Hepatocyte (in vitro differentiated cells): ENCODE measurements at regions not wholly inside any gene's neighbourhood (a gene's known extent, or its start where the extent isn't known, plus 50 kb on each side); places are given as distances from the start of the nearest gene placed in this dataset.

Source experiments
- DNase-seq: peaks from one replicate; pipeline ENCODE4 v3.0.0-alpha.2; 2016; ENCODE audit warnings: low spot score
- H2AFZ ChIP-seq: fragments of 200-600 bp; sonication (generic); 2 replicates; pipeline ENCODE4 v1.6.0; 2016; ENCODE audit warnings: antibody characterized with exemption, mild to moderate bottlenecking
- H3K27ac ChIP-seq: fragments of 200-600 bp; sonication (generic); 2 replicates; pipeline ENCODE4 v1.5.1; 2016; ENCODE audit warnings: mild to moderate bottlenecking
- H3K27me3 ChIP-seq: fragments of 200-600 bp; sonication (generic); 2 replicates; pipeline ENCODE4 v1.6.1; 2016
- H3K36me3 ChIP-seq: fragments of 200-600 bp; sonication (generic); replicated peaks from 2 replicates; pipeline ENCODE4 v1.5.1; 2016; ENCODE audit warnings: low read depth; ENCODE audit not compliant: insufficient read depth
- H3K4me1 ChIP-seq: fragments of 200-600 bp; sonication (generic); 2 replicates; pipeline ENCODE4 v1.5.1; 2016; ENCODE audit warnings: mild to moderate bottlenecking, moderate library complexity; ENCODE audit not compliant: insufficient read depth
- H3K4me2 ChIP-seq: fragments of 200-600 bp; sonication (generic); 2 replicates; pipeline ENCODE4 v1.6.0; 2016
- H3K4me3 ChIP-seq: fragments of 200-600 bp; sonication (generic); 2 replicates; pipeline ENCODE4 v1.5.1; 2016; ENCODE audit warnings: mild to moderate bottlenecking
- H3K79me2 ChIP-seq: fragments of 200-600 bp; sonication (generic); 2 replicates; pipeline ENCODE4 v1.6.0; 2017; ENCODE audit warnings: mild to moderate bottlenecking
- H3K9me2 ChIP-seq: fragments of 200-600 bp; sonication (generic); replicated peaks from 2 replicates; pipeline ENCODE4 v1.6.0; 2017; ENCODE audit warnings: mild to moderate bottlenecking; ENCODE audit not compliant: insufficient read depth
- H3K9me3 ChIP-seq: fragments of 200-600 bp; sonication (generic); 2 replicates; pipeline ENCODE4 v1.5.1; 2016; ENCODE audit warnings: low read depth, mild to moderate bottlenecking
- H4K20me1 ChIP-seq: fragments of 200-600 bp; sonication (generic); 2 replicates; pipeline ENCODE4 v1.6.0; 2016; ENCODE audit warnings: mild to moderate bottlenecking; ENCODE audit not compliant: insufficient read depth, poor library complexity, severe bottlenecking
- EZH2 ChIP-seq: fragments of 200-600 bp; sonication (generic); IDR thresholded peaks from 2 replicates; pipeline ENCODE4 v1.6.1; 2016; ENCODE audit warnings: antibody characterized with exemption, mild to moderate bottlenecking, borderline replicate concordance
- EZH2phosphoT487 ChIP-seq: fragments of 200-600 bp; sonication (generic); IDR thresholded peaks from one replicate; pipeline ENCODE4 v1.6.1; 2018; ENCODE audit warnings: antibody characterized with exemption, mild to moderate bottlenecking, low read depth, moderate library complexity; ENCODE audit not compliant: unreplicated experiment, severe bottlenecking
- WGBS: methylation state at CpG from one replicate; pipeline ENCODE4 v1.1.6; 2016; ENCODE audit warnings: low lambda C conversion rate; ENCODE audit errors: missing lambda C conversion rate; 5-methylcytosine and 5-hydroxymethylcytosine counted together
- TF ChIP-seq, protein P1 (sequence below): fragments of 200-600 bp; sonication (generic); IDR thresholded peaks from 2 replicates; pipeline ENCODE4 v1.5.1; 2016; ENCODE audit warnings: antibody characterized with exemption, mild to moderate bottlenecking; ENCODE audit not compliant: poor library complexity

DNA sequence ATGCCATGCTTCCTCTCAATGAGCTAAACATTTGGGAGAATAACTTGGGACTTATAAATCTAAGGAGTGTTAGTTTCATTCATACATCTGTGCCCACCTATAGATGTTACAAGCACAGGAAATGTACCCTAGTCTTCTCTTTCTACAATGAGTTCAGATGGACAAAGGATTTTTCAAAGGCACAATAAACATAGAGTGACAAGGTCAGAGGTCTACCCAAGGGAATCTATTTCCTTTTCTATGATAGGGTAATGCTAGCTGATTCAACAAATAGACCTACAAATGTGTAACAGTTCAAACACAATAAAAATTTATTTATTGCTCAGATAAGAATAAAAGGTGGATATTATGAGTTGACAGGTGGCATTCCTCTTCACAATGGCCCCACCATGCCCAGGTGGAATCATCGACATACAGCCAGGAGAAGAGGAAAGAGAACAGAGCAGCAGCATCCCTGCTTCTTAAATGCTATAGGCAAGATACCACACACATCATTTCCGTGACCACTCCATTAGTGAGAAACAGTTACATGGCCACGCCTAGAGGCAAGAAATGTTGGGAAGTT lies 421.8 kb downstream of the HNRNPD start:
- Histone ChIP-seq H3K27ac (peak overlapping the region; percentile 90), H3K4me3 (no peak overlapping the region), H3K36me3 (no peaks in the 10 kb centered on the region), H3K4me2 (peak overlapping the region; percentile 12), H3K27me3 (no peaks in the 10 kb centered on the region), H3K4me1 (peaks cover 36% of the 10 kb centered on the region), H2AFZ (no peak overlapping the region), H4K20me1 (no peaks in the 10 kb centered on the region), H3K79me2 (no peaks in the 10 kb centered on the region), H3K9me3 (no peaks in the 10 kb centered on the region), H3K9me2 (no peaks in the 10 kb centered on the region)
- TF ChIP-seq, protein P1, sequence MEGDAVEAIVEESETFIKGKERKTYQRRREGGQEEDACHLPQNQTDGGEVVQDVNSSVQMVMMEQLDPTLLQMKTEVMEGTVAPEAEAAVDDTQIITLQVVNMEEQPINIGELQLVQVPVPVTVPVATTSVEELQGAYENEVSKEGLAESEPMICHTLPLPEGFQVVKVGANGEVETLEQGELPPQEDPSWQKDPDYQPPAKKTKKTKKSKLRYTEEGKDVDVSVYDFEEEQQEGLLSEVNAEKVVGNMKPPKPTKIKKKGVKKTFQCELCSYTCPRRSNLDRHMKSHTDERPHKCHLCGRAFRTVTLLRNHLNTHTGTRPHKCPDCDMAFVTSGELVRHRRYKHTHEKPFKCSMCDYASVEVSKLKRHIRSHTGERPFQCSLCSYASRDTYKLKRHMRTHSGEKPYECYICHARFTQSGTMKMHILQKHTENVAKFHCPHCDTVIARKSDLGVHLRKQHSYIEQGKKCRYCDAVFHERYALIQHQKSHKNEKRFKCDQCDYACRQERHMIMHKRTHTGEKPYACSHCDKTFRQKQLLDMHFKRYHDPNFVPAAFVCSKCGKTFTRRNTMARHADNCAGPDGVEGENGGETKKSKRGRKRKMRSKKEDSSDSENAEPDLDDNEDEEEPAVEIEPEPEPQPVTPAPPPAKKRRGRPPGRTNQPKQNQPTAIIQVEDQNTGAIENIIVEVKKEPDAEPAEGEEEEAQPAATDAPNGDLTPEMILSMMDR, result no peak
- no peak for TF ChIP-seq EZH2
- no peak for TF ChIP-seq EZH2phosphoT487
- 90% methylated on average over 3 of the region's 3 CpGs for WGBS
- no peak for DNase-seq

DNA sequence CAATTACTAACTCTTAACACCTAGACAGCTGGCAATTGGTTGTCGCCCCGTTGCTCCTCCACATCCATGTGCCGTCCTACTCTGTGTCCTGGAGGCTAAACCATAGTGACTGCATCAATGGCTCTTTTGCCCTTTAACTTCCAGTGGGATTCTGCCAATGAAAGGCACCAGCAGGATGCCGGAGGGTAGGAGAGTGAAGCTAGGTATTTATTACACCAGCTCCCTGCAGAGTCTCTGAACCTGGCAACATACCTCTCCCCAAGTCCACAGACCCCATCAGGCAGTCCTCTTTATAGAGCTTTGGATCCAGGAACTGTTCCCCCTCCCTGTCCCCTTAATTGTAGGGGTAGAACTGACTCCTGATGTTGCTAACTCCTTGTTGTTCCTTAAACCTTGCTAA lies 426.8 kb downstream of the HNRNPD start:
- H3K4me1 ChIP-seq, result peaks cover 3% of the 10 kb centered on the region
- no peaks in the 10 kb centered on the region for H3K36me3 ChIP-seq
- no peak overlapping the region for H3K27ac ChIP-seq
- H4K20me1 ChIP-seq, result no peaks in the 10 kb centered on the region
- H3K4me3 ChIP-seq, result no peak overlapping the region
- no peak overlapping the region for H3K4me2 ChIP-seq
- no peaks in the 10 kb centered on the region for H3K9me2 ChIP-seq
- no peaks in the 10 kb centered on the region for H3K9me3 ChIP-seq
- DNase-seq, result no peak
- H3K79me2 ChIP-seq, result no peaks in the 10 kb centered on the region
- WGBS, result 71% methylated on average over 4 of the region's 4 CpGs
- no peaks in the 10 kb centered on the region for H3K27me3 ChIP-seq
- TF ChIP-seq EZH2, result no peak
- H2AFZ ChIP-seq, result no peak overlapping the region

DNA sequence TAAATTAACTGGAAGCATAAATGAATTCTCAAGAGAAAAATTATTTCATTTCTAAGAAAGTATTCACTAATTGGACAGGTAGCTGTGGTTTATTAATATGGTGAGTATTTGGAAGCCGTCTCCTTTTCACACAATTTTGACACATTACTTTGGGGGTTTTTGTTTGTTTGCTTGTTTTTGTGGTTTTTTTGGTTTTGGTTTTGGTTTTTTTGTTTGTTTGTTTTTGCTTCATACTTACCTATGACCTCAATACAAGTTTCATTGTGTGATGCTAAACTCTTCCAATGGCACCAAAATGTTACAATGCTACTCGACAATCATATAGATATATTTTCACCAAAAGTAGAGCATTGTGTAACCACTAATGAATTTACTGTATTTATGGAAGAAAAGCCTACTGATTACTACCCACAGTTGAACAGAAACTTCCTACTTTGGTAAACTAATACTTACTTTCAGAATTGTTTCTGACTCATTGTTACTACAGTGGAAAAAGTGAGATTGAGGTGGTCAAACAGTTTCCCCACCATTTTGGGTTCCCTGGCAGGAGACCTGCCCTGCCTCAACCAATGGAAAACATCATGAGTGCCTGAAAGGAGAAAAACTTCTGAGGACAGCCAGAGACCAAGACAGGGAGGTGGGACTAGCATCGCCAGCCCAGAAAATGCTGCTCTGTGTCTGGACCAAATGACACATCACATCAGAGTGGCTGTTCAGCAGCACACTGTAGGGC lies 443.1 kb downstream of the HNRNPD start:
- Histone ChIP-seq H3K9me3 (no peaks in the 10 kb centered on the region), H3K4me2 (no peak overlapping the region), H3K4me1 (no peaks in the 10 kb centered on the region), H4K20me1 (no peaks in the 10 kb centered on the region), H3K36me3 (no peaks in the 10 kb centered on the region), H3K9me2 (no peaks in the 10 kb centered on the region), H3K79me2 (no peaks in the 10 kb centered on the region), H3K4me3 (no peak overlapping the region), H2AFZ (no peak overlapping the region), H3K27me3 (no peaks in the 10 kb centered on the region), H3K27ac (no peak overlapping the region)
- DNase-seq, result no peak
- 91% methylated on average over 3 of the region's 3 CpGs for WGBS
- no peak for TF ChIP-seq EZH2
- TF ChIP-seq EZH2phosphoT487, result no peak
- TF ChIP-seq, protein P1, result no peak

DNA sequence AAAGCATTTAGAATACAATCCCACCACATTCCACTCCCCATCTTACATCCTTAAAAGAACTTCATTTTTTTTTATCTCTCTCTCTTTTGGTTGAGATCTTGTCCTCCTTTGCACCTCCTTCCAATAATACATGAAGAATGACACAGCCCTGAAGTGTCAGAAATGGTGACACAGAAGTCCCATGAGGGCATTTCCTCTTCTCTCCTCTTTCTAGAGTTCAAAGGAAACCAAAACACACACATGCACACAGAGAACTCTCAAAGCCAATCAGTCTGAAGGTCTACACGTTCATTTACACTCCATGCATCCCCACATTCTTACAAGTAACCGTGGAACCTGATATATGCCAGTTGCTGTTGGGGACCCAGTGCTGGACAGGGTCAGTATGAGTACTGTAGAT lies 450.7 kb downstream of the HNRNPD start:
- H3K9me3 ChIP-seq, result no peaks in the 10 kb centered on the region
- no peak overlapping the region for H3K4me3 ChIP-seq
- no peaks in the 10 kb centered on the region for H3K9me2 ChIP-seq
- WGBS, result 90% methylated on average over 2 of the region's 2 CpGs
- no peak for DNase-seq
- H3K4me1 ChIP-seq, result no peaks in the 10 kb centered on the region
- H3K4me2 ChIP-seq, result no peak overlapping the region
- H4K20me1 ChIP-seq, result no peaks in the 10 kb centered on the region
- no peak overlapping the region for H2AFZ ChIP-seq
- H3K27me3 ChIP-seq, result no peaks in the 10 kb centered on the region
- no peaks in the 10 kb centered on the region for H3K36me3 ChIP-seq
- no peak overlapping the region for H3K27ac ChIP-seq
- no peak for TF ChIP-seq EZH2phosphoT487
- no peak for TF ChIP-seq EZH2
- TF ChIP-seq, protein P1, result no peak
- no peaks in the 10 kb centered on the region for H3K79me2 ChIP-seq
